SK-N-SH (cell line): ENCODE measurements at regions not wholly inside any gene's neighbourhood (a gene's known extent, or its start where the extent isn't known, plus 50 kb on each side); places are given as distances from the start of the nearest gene placed in this dataset.

ENCODE experiments used
- CTCF ChIA-PET: fragments of 300-600, 350-600 bp; formaldehyde crosslinking; extraction: SDS; loops from one replicate; lab custom pipeline; 2021; lab: Yijun Ruan, JAX
- POLR2A ChIA-PET: fragments of 350-600 bp; sonication (Branson Sonifier 250); formaldehyde crosslinking; extraction: SDS; loops from one replicate; lab custom pipeline; 2020; ENCODE audit warnings: antibody characterized with exemption, inconsistent platforms; lab: Yijun Ruan, JAX
- DNase-seq: peaks from one replicate; pipeline ENCODE4 v3.0.0; 2012
- H2AFZ ChIP-seq: fragments of 200-600 bp; sonication (generic); 2 replicates; pipeline ENCODE4 v1.8.1; 2016; ENCODE audit warnings: antibody characterized with exemption, mild to moderate bottlenecking, low read depth
- H3F3A ChIP-seq: fragments of 200-600 bp; sonication (generic); replicated peaks from 2 replicates; pipeline ENCODE3; 2016; ENCODE audit warnings: antibody characterized with exemption, mild to moderate bottlenecking; ENCODE audit not compliant: insufficient read depth
- H3K27ac ChIP-seq, 2 experiments: fragments of 200-500 bp in 1 of 2; fragments of 200-600 bp in 1 of 2; sonication (Bioruptor generic) in 1 of 2; sonication (generic), shearing (Covaris generic) in 1 of 2; 2 replicates each; pipeline versions ENCODE4 v1.5.1 to v1.6.1; 2014 to 2016; ENCODE audit warnings: low read depth in 2 of 2, inconsistent platforms in 1 of 2, low read length in 1 of 2, mild to moderate bottlenecking in 1 of 2, mixed read lengths in 1 of 2
- H3K27me3 ChIP-seq: fragments of 200-600 bp; sonication (generic), shearing (Covaris generic); 2 replicates; pipeline ENCODE4 v1.6.1; 2016; ENCODE audit warnings: mixed run types; ENCODE audit not compliant: insufficient read depth
- H3K36me3 ChIP-seq, 2 experiments: fragments of 200-500 bp in 1 of 2; fragments of 200-600 bp in 1 of 2; sonication (Bioruptor generic) in 1 of 2; sonication (generic) in 1 of 2; replicated peaks in 1 of 2; 2 replicates each; pipeline versions ENCODE3 to v1.5.1; 2014 to 2016; ENCODE audit warnings: low read length in 1 of 2, mild to moderate bottlenecking in 1 of 2; ENCODE audit not compliant: insufficient read depth in 2 of 2, control insufficient read depth in 1 of 2
- H3K4me1 ChIP-seq, 2 experiments: fragments of 200-500 bp in 1 of 2; fragments of 200-600 bp in 1 of 2; sonication (Bioruptor generic) in 1 of 2; sonication (generic), shearing (Covaris generic) in 1 of 2; 2 replicates each; pipeline versions ENCODE4 v1.5.1 to v1.6.1; 2014 to 2016; ENCODE audit warnings: low read depth in 1 of 2, low read length in 1 of 2, mixed run types in 1 of 2; ENCODE audit not compliant: insufficient read depth in 2 of 2, control insufficient read depth in 1 of 2
- H3K4me2 ChIP-seq: fragments of 200-600 bp; sonication (generic), shearing (Covaris generic); 2 replicates; pipeline ENCODE4 v1.6.1; 2017; ENCODE audit warnings: mixed run types
- H3K4me3 ChIP-seq, 2 experiments: fragments of 200-500 bp in 1 of 2; fragments of 200-600 bp in 1 of 2; sonication (Bioruptor generic) in 1 of 2; sonication (generic), shearing (Covaris generic) in 1 of 2; 2 replicates each; pipeline versions ENCODE4 v1.5.1 to v1.8.1; 2014 to 2016; ENCODE audit warnings: low read depth in 2 of 2, inconsistent platforms in 1 of 2, low read length in 1 of 2, mild to moderate bottlenecking in 1 of 2, mixed read lengths in 1 of 2, moderate library complexity in 1 of 2
- H3K79me2 ChIP-seq: fragments of 200-600 bp; sonication (generic); 2 replicates; pipeline ENCODE4 v1.8.1; 2017; ENCODE audit warnings: mild to moderate bottlenecking; ENCODE audit not compliant: insufficient read depth
- H3K9ac ChIP-seq: fragments of 200-600 bp; sonication (generic); 2 replicates; pipeline ENCODE4 v1.6.1; 2017; ENCODE audit warnings: mixed run types
- H3K9me2 ChIP-seq: fragments of 200-600 bp; sonication (generic); 2 replicates; pipeline ENCODE4 v1.6.1; 2017; ENCODE audit warnings: mixed run types
- H3K9me3 ChIP-seq: fragments of 200-600 bp; sonication (generic); 2 replicates; pipeline ENCODE4 v1.6.1; 2017; ENCODE audit warnings: mixed run types, mild to moderate bottlenecking, moderate library complexity
- H4K20me1 ChIP-seq: fragments of 200-600 bp; sonication (generic); 2 replicates; pipeline ENCODE4 v1.6.1; 2017; ENCODE audit warnings: mild to moderate bottlenecking, mixed run types; ENCODE audit not compliant: insufficient read depth
- CHD2 ChIP-seq: fragments of 150-350 bp; IDR thresholded peaks from 2 replicates; pipeline ENCODE4 v1.6.1; 2018; ENCODE audit warnings: low read length; ENCODE audit not compliant: partially characterized antibody
- EP300 ChIP-seq, 2 experiments: IDR thresholded peaks; 2 replicates each; pipeline versions ENCODE4 v1.4.0 to v1.6.1; 2012; ENCODE audit warnings: borderline replicate concordance in 1 of 2, low read depth in 1 of 2, low read length in 1 of 2
- EZH2phosphoT487 ChIP-seq: fragments of 200-600 bp; sonication (generic); IDR thresholded peaks from 2 replicates; pipeline ENCODE4 v1.6.1; 2017; ENCODE audit warnings: low read depth, mixed run types, mild to moderate bottlenecking, antibody characterized with exemption, moderate library complexity, borderline replicate concordance
- JUND ChIP-seq: IDR thresholded peaks from 2 replicates; pipeline ENCODE4 v1.4.0; 2012
- MAX ChIP-seq: IDR thresholded peaks from 2 replicates; pipeline ENCODE4 v1.4.0; 2012; ENCODE audit warnings: low read depth
- MEF2A ChIP-seq: IDR thresholded peaks from 2 replicates; pipeline ENCODE4 v1.4.0; 2012; ENCODE audit warnings: low read depth, borderline replicate concordance
- MXI1 ChIP-seq: IDR thresholded peaks from 2 replicates; pipeline ENCODE4 v1.6.1; 2012; ENCODE audit warnings: mild to moderate bottlenecking, low read depth, low read length, improper control_type of control experiment
- NRF1 ChIP-seq: IDR thresholded peaks from 2 replicates; pipeline ENCODE4 v1.6.1; 2012; ENCODE audit warnings: low read depth, mild to moderate bottlenecking, low read length
- RXRA ChIP-seq: IDR thresholded peaks from 2 replicates; pipeline ENCODE4 v1.4.0; 2012; ENCODE audit warnings: low read depth, mild to moderate bottlenecking, borderline replicate concordance
- SMC3 ChIP-seq: IDR thresholded peaks from 2 replicates; pipeline ENCODE4 v1.6.1; 2012; ENCODE audit warnings: low read depth, low read length, improper control_type of control experiment
- TEAD4 ChIP-seq: IDR thresholded peaks from 2 replicates; pipeline ENCODE4 v1.4.0; 2012; ENCODE audit warnings: mild to moderate bottlenecking, borderline replicate concordance; ENCODE audit not compliant: insufficient read depth
- USF1 ChIP-seq: IDR thresholded peaks from 2 replicates; pipeline ENCODE4 v1.4.0; 2012; ENCODE audit warnings: low read depth, borderline replicate concordance
- WGBS: methylation state at CpG from one replicate; pipeline ENCODE4 v1.1.6; 2017; ENCODE audit warnings: low lambda C conversion rate; 5-methylcytosine and 5-hydroxymethylcytosine counted together

- CTCF ChIA-PET, result interaction anchor here (0.7 to 1.2 kb wide), 2 partner anchors 24 to 76 kb away, joined by 3 to 4 read pairs; no protein-coding TSS in a partner anchor
- Histone ChIP-seq H3K9ac (no peak overlapping the region), H3K27ac (no peak overlapping the region), H2AFZ (no peak overlapping the region), H3K4me3 (no peak overlapping the region), H3F3A (no peaks in the 10 kb centered on the region), H3K79me2 (no peaks in the 10 kb centered on the region), H4K20me1 (no peaks in the 10 kb centered on the region), H3K36me3 (no peaks in the 10 kb centered on the region), H3K9me3 (no peaks in the 10 kb centered on the region), H3K4me2 (no peak overlapping the region), H3K9me2 (no peaks in the 10 kb centered on the region), H3K27me3 (no peaks in the 10 kb centered on the region), H3K4me1 (peaks cover 0 to 22% of the 10 kb centered on the region in 2 experiments; a peak in 1 of 4 replicates)
- no peak for TF ChIP-seq EP300 (IDR thresholded peaks at IDR 0.05; ENCODE audit: borderline replicate concordance in 1 of 2, low read depth in 1 of 2, low read length in 1 of 2)
- TF ChIP-seq MXI1, result no peak
- TF ChIP-seq RXRA, result no peak
- no peak for TF ChIP-seq EZH2phosphoT487
- TF ChIP-seq JUND, result no peak
- no peak for TF ChIP-seq TEAD4
- no peak for TF ChIP-seq MAX
- TF ChIP-seq CHD2, result no peak
- TF ChIP-seq USF1, result no peak
- POLR2A ChIA-PET, result no interaction called here
- DNase-seq, result no peak
- WGBS, result 94% methylated on average over 5 of the region's 5 CpGs
Observed at GRCh38 chr2:42852798-42853197, 60.4 kb upstream of the HAAO start.

GRCh38 chr2:42851740-42852250, 59.4 kb upstream of the HAAO start:
- TF ChIP-seq JUND (no peak), EP300 (IDR thresholded peaks at IDR 0.05; ENCODE audit: borderline replicate concordance in 1 of 2, low read depth in 1 of 2, low read length in 1 of 2) (no peak), USF1 (no peak), SMC3 (no peak), NRF1 (no peak), MEF2A (no peak), TEAD4 (no peak), CHD2 (no peak)
- Histone ChIP-seq H3K27ac (no peak overlapping the region), H2AFZ (no peak overlapping the region), H3K4me1 (peaks cover 0 to 12% of the 10 kb centered on the region in 2 experiments; a peak in 1 of 4 replicates), H4K20me1 (no peaks in the 10 kb centered on the region), H3K9me2 (no peaks in the 10 kb centered on the region), H3K4me3 (no peak overlapping the region), H3K27me3 (no peaks in the 10 kb centered on the region), H3K9ac (no peak overlapping the region), H3K9me3 (no peaks in the 10 kb centered on the region), H3K4me2 (no peak overlapping the region), H3K79me2 (no peaks in the 10 kb centered on the region), H3K36me3 (no peaks in the 10 kb centered on the region), H3F3A (no peaks in the 10 kb centered on the region)
- no peak for DNase-seq
- CTCF ChIA-PET, result interaction anchor here (1.2 to 8.5 kb wide), 2 partner anchors 23 to 77 kb away, joined by 3 to 88 read pairs; no protein-coding TSS in a partner anchor
- WGBS, result 68% methylated on average over 3 of the region's 3 CpGs
- POLR2A ChIA-PET, result no interaction called here
